Prostate gland (tissue), 2 donors: ENCODE measurements at regions not wholly inside any gene's neighbourhood (a gene's known extent, or its start where the extent isn't known, plus 50 kb on each side); places are given as distances from the start of the nearest gene placed in this dataset.

Experiments
- CTCF ChIP-seq, 4 experiments: fragments of 200-600 bp in 2 of 4; fragments of 450-650 bp in 2 of 4; sonication (generic) in 2 of 4; IDR thresholded peaks; 1 replicate in 3 of 4; 2 replicates in 1 of 4; pipeline ENCODE4 v1.5.1; 2016 to 2019; ENCODE audit warnings: antibody characterized with exemption in 4 of 4, mild to moderate bottlenecking in 2 of 4, moderate library complexity in 2 of 4
- POLR2A ChIP-seq: fragments of 450-650 bp; IDR thresholded peaks from one replicate; pipeline ENCODE4 v1.6.1; 2016; ENCODE audit warnings: antibody characterized with exemption, mild to moderate bottlenecking

DNA sequence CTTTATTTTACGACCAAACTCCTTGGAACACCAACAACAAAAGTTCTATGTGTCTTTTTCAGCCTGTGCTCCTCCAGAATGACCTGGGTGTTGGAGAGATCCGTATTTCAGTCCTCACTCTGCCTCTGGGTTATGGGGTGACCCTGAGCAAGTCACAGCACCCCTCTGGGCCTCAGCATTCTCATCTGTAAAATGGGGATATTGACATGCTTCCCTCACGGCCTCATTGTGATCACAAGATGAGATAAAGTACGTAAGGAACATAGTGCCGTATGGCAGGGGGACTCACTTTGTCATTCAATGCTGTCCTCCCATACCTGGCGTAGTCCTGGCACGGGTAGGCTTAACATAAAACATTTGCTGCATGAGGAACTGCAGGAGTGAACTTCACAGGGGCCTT lies 123.0 kb upstream of the HAND1 start:
- TF ChIP-seq CTCF (IDR thresholded peaks at IDR 0.05) (no peak), POLR2A (no peak)
